ENCODE measurements at regions not wholly inside any gene's neighbourhood (a gene's known extent, or its start where the extent isn't known, plus 50 kb on each side); places are given as distances from the start of the nearest gene placed in this dataset.

DNA sequence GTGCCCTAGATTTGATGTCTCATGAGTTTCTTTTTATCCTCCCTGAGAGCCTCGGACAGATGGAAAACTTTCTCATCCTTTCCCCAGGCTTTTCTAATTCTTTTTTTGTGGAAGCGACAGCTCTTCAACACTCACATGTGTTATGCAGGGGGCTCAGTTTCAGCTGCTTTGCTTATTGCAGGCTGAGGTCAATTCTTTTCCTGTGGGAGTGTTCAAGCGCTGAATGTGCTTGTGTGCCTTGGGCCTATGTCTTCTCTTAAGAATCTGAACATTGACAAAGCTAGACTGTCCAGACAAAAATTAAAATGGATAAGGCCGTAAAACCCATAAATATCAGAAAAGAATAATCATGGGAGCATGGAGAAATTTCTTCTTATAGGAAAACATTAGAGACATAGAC lies 125.2 kb upstream of the STEAP4 start:
- DNase-seq (no peak), ATAC-seq (no peak)
- Histone ChIP-seq H3K36me3 (ENCODE audit: control insufficient read depth, insufficient read depth, low read length) (no peaks in the 10 kb centered on the region), H3K9me3 (ENCODE audit: control insufficient read depth, insufficient read depth, low read length) (no peaks in the 10 kb centered on the region), H3K27ac (ENCODE audit: low read length) (no peak overlapping the region), H3K4me1 (ENCODE audit: control insufficient read depth, insufficient read depth, low read length) (no peaks in the 10 kb centered on the region), H3K4me3 (ENCODE audit: low read length) (no peak overlapping the region), H3K27me3 (ENCODE audit: control insufficient read depth, insufficient read depth, low read length) (no peaks in the 10 kb centered on the region)
- 100% methylated on average over 3 of the region's 4 CpGs for WGBS (ENCODE audit: insufficient coverage)
- no peak overlapping the region for H3K27ac Mint-ChIP-seq
- no peaks in the 10 kb centered on the region for H3K27me3 Mint-ChIP-seq (ENCODE audit: low read depth in 2 of 2)
- H3K4me3 Mint-ChIP-seq = no peak overlapping the region
- no peaks in the 10 kb centered on the region for H3K36me3 Mint-ChIP-seq
- intact Hi-C loops (cut with micrococcal nuclease) = no loop called here
- no peaks in the 10 kb centered on the region for H3K9me3 Mint-ChIP-seq
- no peaks in the 10 kb centered on the region for H3K4me1 Mint-ChIP-seq
- TF ChIP-seq CTCF (IDR thresholded peaks at IDR 0.05) = no peak

DNA sequence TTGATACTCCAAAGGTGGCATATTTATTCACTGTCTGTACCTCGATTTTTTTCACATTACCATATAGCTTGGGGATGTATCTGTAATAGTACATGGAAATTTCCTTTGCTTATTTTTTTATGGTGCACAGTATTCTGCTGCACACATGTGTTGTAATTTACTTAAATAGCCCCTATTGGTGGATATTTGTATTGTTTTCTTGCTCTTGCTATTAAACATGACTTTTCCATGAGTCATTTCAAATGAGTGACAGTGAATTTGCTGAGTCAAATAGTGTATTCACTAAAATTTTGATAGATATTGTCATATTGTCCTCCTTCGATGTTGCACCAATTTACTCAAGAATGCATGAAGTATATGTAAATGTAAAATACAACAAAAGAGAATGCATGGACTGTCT lies 122.7 kb upstream of the STEAP4 start:
- DNase-seq (no peak), ATAC-seq (no peak)
- Histone ChIP-seq H3K27ac (ENCODE audit: low read length) (no peak overlapping the region), H3K9me3 (ENCODE audit: control insufficient read depth, insufficient read depth, low read length) (no peaks in the 10 kb centered on the region), H3K4me3 (ENCODE audit: low read length) (no peak overlapping the region), H3K36me3 (ENCODE audit: control insufficient read depth, insufficient read depth, low read length) (no peaks in the 10 kb centered on the region), H3K4me1 (ENCODE audit: control insufficient read depth, insufficient read depth, low read length) (no peaks in the 10 kb centered on the region), H3K27me3 (ENCODE audit: control insufficient read depth, insufficient read depth, low read length) (no peaks in the 10 kb centered on the region)
- intact Hi-C loops (cut with micrococcal nuclease) = no loop called here
- H3K4me1 Mint-ChIP-seq = no peaks in the 10 kb centered on the region
- no peaks in the 10 kb centered on the region for H3K27me3 Mint-ChIP-seq (ENCODE audit: low read depth in 2 of 2)
- no peak for TF ChIP-seq CTCF (IDR thresholded peaks at IDR 0.05)
- no peaks in the 10 kb centered on the region for H3K36me3 Mint-ChIP-seq
- H3K4me3 Mint-ChIP-seq = no peak overlapping the region
- H3K27ac Mint-ChIP-seq = no peak overlapping the region
- peaks cover 4% of the 10 kb centered on the region in 2 donors for H3K9me3 Mint-ChIP-seq
- WGBS (ENCODE audit: insufficient coverage) = 90% methylated on average over 1 of the region's 2 CpGs

GRCh38 chr7:88402529-88402928 lies 95.8 kb upstream of the STEAP4 start:
- ATAC-seq (no peak), DNase-seq (no peak)
- H3K4me3 Mint-ChIP-seq = no peak overlapping the region
- H3K27ac ChIP-seq (ENCODE audit: low read length) = no peak overlapping the region
- intact Hi-C loops (cut with micrococcal nuclease) = no loop called here
- no peaks in the 10 kb centered on the region for H3K4me1 ChIP-seq (ENCODE audit: control insufficient read depth, insufficient read depth, low read length)
- H3K9me3 ChIP-seq (ENCODE audit: control insufficient read depth, insufficient read depth, low read length) = no peaks in the 10 kb centered on the region
- H3K27ac Mint-ChIP-seq = no peak overlapping the region
- no peaks in the 10 kb centered on the region for H3K27me3 Mint-ChIP-seq (ENCODE audit: low read depth in 2 of 2)
- TF ChIP-seq CTCF (IDR thresholded peaks at IDR 0.05) = no peak
- H3K9me3 Mint-ChIP-seq = peaks cover 0 to 7% of the 10 kb centered on the region in 2 donors
- WGBS (ENCODE audit: insufficient coverage) = no CpG with 5 or more reads among the region's 5 CpGs
- H3K36me3 Mint-ChIP-seq = no peaks in the 10 kb centered on the region
- H3K4me3 ChIP-seq (ENCODE audit: low read length) = no peak overlapping the region
- no peaks in the 10 kb centered on the region for H3K4me1 Mint-ChIP-seq
- H3K36me3 ChIP-seq (ENCODE audit: control insufficient read depth, insufficient read depth, low read length) = no peaks in the 10 kb centered on the region
- no peaks in the 10 kb centered on the region for H3K27me3 ChIP-seq (ENCODE audit: control insufficient read depth, insufficient read depth, low read length)

DNA sequence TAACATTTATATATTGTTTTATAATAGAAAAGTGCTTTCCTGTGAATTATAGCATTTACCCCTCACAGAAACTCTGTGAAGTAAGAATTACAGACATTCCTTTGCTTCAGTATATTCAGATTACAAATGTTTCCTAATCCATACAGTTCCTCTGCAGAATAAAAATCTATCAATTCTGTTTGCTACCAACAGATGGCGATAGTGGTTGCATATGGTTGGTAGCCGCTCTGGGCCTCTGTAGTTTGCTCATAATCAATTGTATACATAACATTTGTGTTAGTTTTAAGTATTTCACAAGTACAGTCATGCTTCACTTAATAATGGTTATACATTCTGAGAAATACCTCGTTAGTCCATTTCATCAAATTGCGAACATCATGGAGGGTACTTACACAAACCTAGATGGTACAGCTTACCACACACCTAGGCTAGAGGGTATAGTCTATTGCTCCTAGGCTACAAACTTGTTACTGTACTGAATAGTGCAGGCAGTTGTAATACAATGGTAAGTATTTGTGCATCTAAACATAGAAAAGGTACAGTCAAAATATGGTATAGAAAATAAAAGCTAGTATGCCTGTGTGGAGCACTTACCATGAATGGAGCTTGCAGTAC lies 94.4 kb upstream of the STEAP4 start:
- Histone ChIP-seq H3K4me3 (ENCODE audit: low read length) (no peak overlapping the region), H3K4me1 (ENCODE audit: control insufficient read depth, insufficient read depth, low read length) (no peaks in the 10 kb centered on the region), H3K27me3 (ENCODE audit: control insufficient read depth, insufficient read depth, low read length) (no peaks in the 10 kb centered on the region), H3K9me3 (ENCODE audit: control insufficient read depth, insufficient read depth, low read length) (no peaks in the 10 kb centered on the region), H3K36me3 (ENCODE audit: control insufficient read depth, insufficient read depth, low read length) (no peaks in the 10 kb centered on the region), H3K27ac (ENCODE audit: low read length) (no peak overlapping the region)
- Mint-ChIP-seq H3K36me3 (no peaks in the 10 kb centered on the region), H3K27ac (no peak overlapping the region), H3K27me3 (ENCODE audit: low read depth in 2 of 2) (no peaks in the 10 kb centered on the region), H3K4me3 (no peak overlapping the region), H3K9me3 (peaks cover 0 to 4% of the 10 kb centered on the region in 2 donors), H3K4me1 (no peaks in the 10 kb centered on the region)
- ATAC-seq (no peak), DNase-seq (peak in 1 of 2 donors; percentile 23)
- TF ChIP-seq CTCF (IDR thresholded peaks at IDR 0.05) = peak; percentile 12
- intact Hi-C loops (cut with micrococcal nuclease) = no loop called here
- 63% methylated on average over 4 of the region's 4 CpGs for WGBS (ENCODE audit: insufficient coverage)
